Liver (tissue), 8 donors: ENCODE measurements at regions not wholly inside any gene's neighbourhood (a gene's known extent, or its start where the extent isn't known, plus 50 kb on each side); places are given as distances from the start of the nearest gene placed in this dataset.

ENCODE experiments used
- DNase-seq: peaks from one replicate; pipeline ENCODE4 v3.0.0-alpha.2; 2017; ENCODE audit warnings: low spot score
- H3K27ac ChIP-seq, 2 donors: one replicate each; pipeline ENCODE4 v1.7.0; 2013; ENCODE audit warnings: inconsistent platforms in 2 of 2, low read length in 2 of 2, control low read depth in 1 of 2, low read depth in 1 of 2, mild to moderate bottlenecking in 1 of 2
- H3K27me3 ChIP-seq, 4 donors: one replicate each; pipeline versions ENCODE4 v1.6.1 to v1.7.0; 2013; ENCODE audit warnings: low read length in 3 of 4, inconsistent platforms in 1 of 4, mild to moderate bottlenecking in 1 of 4, moderate library complexity in 1 of 4; ENCODE audit not compliant: control insufficient read depth in 4 of 4, insufficient read depth in 4 of 4
- H3K36me3 ChIP-seq, 4 donors: one replicate each; pipeline versions ENCODE4 v1.6.1 to v1.7.0; 2013; ENCODE audit warnings: low read length in 3 of 4, mild to moderate bottlenecking in 3 of 4, low read depth in 1 of 4, moderate library complexity in 1 of 4; ENCODE audit not compliant: control insufficient read depth in 4 of 4, insufficient read depth in 3 of 4
- H3K4me1 ChIP-seq, 4 donors: one replicate each; pipeline versions ENCODE4 v1.6.1 to v1.7.0; 2013; ENCODE audit warnings: low read length in 3 of 4, mild to moderate bottlenecking in 3 of 4, moderate library complexity in 1 of 4; ENCODE audit not compliant: control insufficient read depth in 4 of 4, insufficient read depth in 4 of 4
- H3K4me3 ChIP-seq, 3 donors: one replicate each; pipeline versions ENCODE4 v1.6.1 to v1.7.0; 2013; ENCODE audit warnings: low read length in 3 of 3, control low read depth in 1 of 3, low read depth in 1 of 3, mild to moderate bottlenecking in 1 of 3
- H3K9ac ChIP-seq, 2 donors: one replicate each; pipeline ENCODE4 v1.7.0; 2013; ENCODE audit warnings: low read length in 2 of 2, mild to moderate bottlenecking in 2 of 2, moderate library complexity in 2 of 2, control low read depth in 1 of 2, low read depth in 1 of 2
- H3K9me3 ChIP-seq, 4 donors: one replicate each; pipeline versions ENCODE4 v1.6.1 to v1.7.0; 2013; ENCODE audit warnings: low read length in 3 of 4; ENCODE audit not compliant: control insufficient read depth in 4 of 4
- ATF3 ChIP-seq: IDR thresholded peaks from 2 replicates; pipeline ENCODE4 v1.6.1; 2016; ENCODE audit warnings: antibody characterized with exemption
- EGR1 ChIP-seq, 2 donors: IDR thresholded peaks; 2 replicates each; pipeline ENCODE4 v1.6.1; 2016 to 2018; ENCODE audit warnings: antibody characterized with exemption in 2 of 2, low read depth in 2 of 2
- GABPA ChIP-seq, 2 donors: IDR thresholded peaks in 1 of 2; conservative IDR thresholded peaks in 1 of 2; 2 replicates each; pipeline ENCODE4 v1.6.1; 2016; ENCODE audit warnings: antibody characterized with exemption in 2 of 2, mild to moderate bottlenecking in 1 of 2, moderate library complexity in 1 of 2
- HNF4A ChIP-seq, 2 donors: conservative IDR thresholded peaks; 2 replicates each; pipeline ENCODE4 v1.6.1; 2016; ENCODE audit warnings: antibody characterized with exemption in 2 of 2, mild to moderate bottlenecking in 2 of 2
- HNF4G ChIP-seq: IDR thresholded peaks from 2 replicates; pipeline ENCODE4 v1.6.1; 2016; ENCODE audit warnings: antibody characterized with exemption
- JUND ChIP-seq, 2 donors: IDR thresholded peaks; 2 replicates each; pipeline ENCODE4 v1.6.1; 2016; ENCODE audit warnings: antibody characterized with exemption in 2 of 2
- MAX ChIP-seq: IDR thresholded peaks from 2 replicates; pipeline ENCODE4 v1.6.1; 2016; ENCODE audit warnings: antibody characterized with exemption
- NR2F2 ChIP-seq: IDR thresholded peaks from 2 replicates; pipeline ENCODE4 v1.6.1; 2016; ENCODE audit warnings: antibody characterized with exemption
- RAD21 ChIP-seq, 2 donors: IDR thresholded peaks; 2 replicates each; pipeline ENCODE4 v1.6.1; 2016; ENCODE audit warnings: antibody characterized with exemption in 2 of 2, mild to moderate bottlenecking in 2 of 2
- REST ChIP-seq: IDR thresholded peaks from 2 replicates; pipeline ENCODE4 v1.6.1; 2016; ENCODE audit warnings: antibody characterized with exemption, mild to moderate bottlenecking
- SP1 ChIP-seq: IDR thresholded peaks from 2 replicates; pipeline ENCODE4 v1.6.1; 2018; ENCODE audit warnings: antibody characterized with exemption, mild to moderate bottlenecking
- WGBS: extraction: QIAGEN DNeasy Blood & Tissue Kit; methylation state at CpG from one replicate; pipeline ENCODE4 v1.1.7; 2013; 5-methylcytosine and 5-hydroxymethylcytosine counted together
- TF ChIP-seq, protein P1 (sequence below): IDR thresholded peaks from 2 replicates; pipeline ENCODE4 v1.6.1; 2016; ENCODE audit warnings: antibody characterized with exemption
- TF ChIP-seq, protein P2 (sequence below): fragments of 150-350 bp; IDR thresholded peaks from 2 replicates; pipeline ENCODE4 v1.5.1; 2017; ENCODE audit warnings: improper control_type of control experiment, low read depth, low read length; ENCODE audit not compliant: missing input control
- donor health status: healthy.
- donor health status: healthy.
- donor health status: healthy.
- donor health status: healthy.
- donor health status: healthy.

DNA sequence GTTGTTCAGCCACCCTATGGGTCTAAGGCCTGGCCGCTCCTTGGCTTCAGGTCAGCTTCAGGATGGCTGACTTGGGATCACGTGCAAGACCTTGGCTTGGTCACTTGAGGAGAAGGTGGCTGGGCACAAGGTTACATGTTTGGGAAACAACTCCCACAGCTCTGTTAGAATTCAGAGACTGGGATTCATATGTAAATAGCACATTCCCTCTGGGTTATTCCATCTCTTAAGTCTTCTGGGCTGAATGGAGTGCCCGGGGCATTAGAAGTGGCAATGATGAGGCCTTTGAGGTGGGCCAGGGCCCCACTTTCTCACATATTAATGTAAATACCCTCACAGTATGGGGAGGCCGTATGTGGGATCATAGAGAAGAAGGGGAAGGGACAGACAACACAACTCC lies 150.9 kb downstream of the EFNB2 start:
- DNase-seq: no peak
- TF ChIP-seq EGR1 (IDR thresholded peaks at IDR 0.05; ENCODE audit: low read depth in 2 of 2): no peak
- TF ChIP-seq NR2F2: no peak
- TF ChIP-seq RAD21 (IDR thresholded peaks at IDR 0.05): no peak
- no peak for TF ChIP-seq GABPA (IDR thresholded peaks at IDR 0.05 in 1 of 2, conservative IDR thresholded peaks at IDR 0.05 in 1 of 2)
- TF ChIP-seq, protein P1, sequence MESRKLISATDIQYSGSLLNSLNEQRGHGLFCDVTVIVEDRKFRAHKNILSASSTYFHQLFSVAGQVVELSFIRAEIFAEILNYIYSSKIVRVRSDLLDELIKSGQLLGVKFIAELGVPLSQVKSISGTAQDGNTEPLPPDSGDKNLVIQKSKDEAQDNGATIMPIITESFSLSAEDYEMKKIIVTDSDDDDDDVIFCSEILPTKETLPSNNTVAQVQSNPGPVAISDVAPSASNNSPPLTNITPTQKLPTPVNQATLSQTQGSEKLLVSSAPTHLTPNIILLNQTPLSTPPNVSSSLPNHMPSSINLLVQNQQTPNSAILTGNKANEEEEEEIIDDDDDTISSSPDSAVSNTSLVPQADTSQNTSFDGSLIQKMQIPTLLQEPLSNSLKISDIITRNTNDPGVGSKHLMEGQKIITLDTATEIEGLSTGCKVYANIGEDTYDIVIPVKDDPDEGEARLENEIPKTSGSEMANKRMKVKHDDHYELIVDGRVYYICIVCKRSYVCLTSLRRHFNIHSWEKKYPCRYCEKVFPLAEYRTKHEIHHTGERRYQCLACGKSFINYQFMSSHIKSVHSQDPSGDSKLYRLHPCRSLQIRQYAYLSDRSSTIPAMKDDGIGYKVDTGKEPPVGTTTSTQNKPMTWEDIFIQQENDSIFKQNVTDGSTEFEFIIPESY: no peak
- no peak for TF ChIP-seq REST
- no peak for TF ChIP-seq SP1
- no peak for TF ChIP-seq ATF3
- no peak for TF ChIP-seq JUND (IDR thresholded peaks at IDR 0.05)
- TF ChIP-seq HNF4A (conservative IDR thresholded peaks at IDR 0.05): no peak
- TF ChIP-seq, protein P2, sequence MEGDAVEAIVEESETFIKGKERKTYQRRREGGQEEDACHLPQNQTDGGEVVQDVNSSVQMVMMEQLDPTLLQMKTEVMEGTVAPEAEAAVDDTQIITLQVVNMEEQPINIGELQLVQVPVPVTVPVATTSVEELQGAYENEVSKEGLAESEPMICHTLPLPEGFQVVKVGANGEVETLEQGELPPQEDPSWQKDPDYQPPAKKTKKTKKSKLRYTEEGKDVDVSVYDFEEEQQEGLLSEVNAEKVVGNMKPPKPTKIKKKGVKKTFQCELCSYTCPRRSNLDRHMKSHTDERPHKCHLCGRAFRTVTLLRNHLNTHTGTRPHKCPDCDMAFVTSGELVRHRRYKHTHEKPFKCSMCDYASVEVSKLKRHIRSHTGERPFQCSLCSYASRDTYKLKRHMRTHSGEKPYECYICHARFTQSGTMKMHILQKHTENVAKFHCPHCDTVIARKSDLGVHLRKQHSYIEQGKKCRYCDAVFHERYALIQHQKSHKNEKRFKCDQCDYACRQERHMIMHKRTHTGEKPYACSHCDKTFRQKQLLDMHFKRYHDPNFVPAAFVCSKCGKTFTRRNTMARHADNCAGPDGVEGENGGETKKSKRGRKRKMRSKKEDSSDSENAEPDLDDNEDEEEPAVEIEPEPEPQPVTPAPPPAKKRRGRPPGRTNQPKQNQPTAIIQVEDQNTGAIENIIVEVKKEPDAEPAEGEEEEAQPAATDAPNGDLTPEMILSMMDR: no peak
- no peak for TF ChIP-seq HNF4G
- no peak for TF ChIP-seq MAX
- 71% methylated on average over 4 of the region's 4 CpGs for WGBS

GRCh38 chr13:106383791-106384190 lies 151.7 kb downstream of the EFNB2 start:
- Histone ChIP-seq H3K4me3 (no peak overlapping the region), H3K9ac (no peak overlapping the region), H3K27ac (no peak overlapping the region), H3K36me3 (no peaks in the 10 kb centered on the region), H3K4me1 (no peaks in the 10 kb centered on the region), H3K27me3 (peaks cover 0 to 3% (median 0%) of the 10 kb centered on the region in 4 donors), H3K9me3 (no peaks in the 10 kb centered on the region)
- no peak for TF ChIP-seq REST
- TF ChIP-seq, protein P2: no peak
- TF ChIP-seq NR2F2: no peak
- no peak for DNase-seq
- WGBS: 90% methylated on average over 1 of the region's 1 CpG

More for the DNA sequence above, 150.9 kb downstream of the EFNB2 start:
- H3K9ac ChIP-seq: no peak overlapping the region
- no peak overlapping the region for H3K27ac ChIP-seq
- H3K36me3 ChIP-seq: no peaks in the 10 kb centered on the region
- H3K27me3 ChIP-seq: peaks cover 0 to 3% (median 0%) of the 10 kb centered on the region in 4 donors
- no peaks in the 10 kb centered on the region for H3K4me1 ChIP-seq
- no peak overlapping the region for H3K4me3 ChIP-seq
- H3K9me3 ChIP-seq: no peaks in the 10 kb centered on the region
